ENCODE measurements at regions not wholly inside any gene's neighbourhood (a gene's known extent, or its start where the extent isn't known, plus 50 kb on each side); places are given as distances from the start of the nearest gene placed in this dataset.
A peak's percentile ranks its signal among the peaks of the same experiment; 100 is the strongest.
"Not testable (repeated sequence)": the region's sequence is repeated elsewhere in the genome, so short reads cannot be mapped to it uniquely, and the experiment has no call there.

DNA sequence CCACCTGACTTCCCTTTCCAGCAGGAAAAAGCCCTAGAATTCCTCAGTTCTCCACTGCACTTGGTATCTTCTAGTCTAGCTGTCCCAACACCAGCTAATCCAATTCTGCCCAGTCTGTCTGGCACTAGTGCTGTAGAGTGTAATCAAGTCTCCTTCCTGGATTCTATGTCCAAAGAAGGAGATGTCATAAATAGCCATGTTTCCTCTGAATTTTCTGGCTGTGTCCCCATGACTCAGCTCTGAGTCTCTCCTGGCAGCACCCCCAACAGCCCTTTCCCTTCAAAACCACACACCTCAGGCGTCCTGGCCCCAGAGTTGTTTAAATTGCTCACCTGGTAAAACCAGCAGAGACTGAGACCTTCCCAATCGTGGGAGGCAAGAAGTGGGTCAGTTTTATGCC, 197.2 kb downstream of the GRXCR1 start:
- DNase-seq, result no peak

- no peak for DNase-seq
Observed at GRCh38 chr4:43103048-43103447, 210.5 kb downstream of the GRXCR1 start.

DNA sequence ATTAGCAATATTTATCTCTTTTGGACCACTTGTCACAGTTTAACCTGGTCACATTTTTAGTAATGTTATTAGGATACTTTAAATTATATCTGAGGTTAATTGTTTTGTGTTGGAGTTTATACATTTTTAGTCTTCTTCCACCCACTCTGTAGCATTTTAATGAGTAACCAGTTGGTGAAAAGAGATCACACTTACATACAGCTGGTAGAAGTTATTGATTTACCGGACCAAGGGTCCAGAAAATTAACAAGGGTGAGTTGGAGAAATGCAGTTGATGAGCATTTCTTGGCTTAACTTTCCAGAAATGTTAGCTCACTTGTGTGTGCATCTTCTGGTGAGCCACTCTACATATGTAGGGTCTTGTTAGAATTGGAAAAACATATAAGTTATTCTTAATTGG, 219.6 kb downstream of the GRXCR1 start:
- no peak for DNase-seq

DNA sequence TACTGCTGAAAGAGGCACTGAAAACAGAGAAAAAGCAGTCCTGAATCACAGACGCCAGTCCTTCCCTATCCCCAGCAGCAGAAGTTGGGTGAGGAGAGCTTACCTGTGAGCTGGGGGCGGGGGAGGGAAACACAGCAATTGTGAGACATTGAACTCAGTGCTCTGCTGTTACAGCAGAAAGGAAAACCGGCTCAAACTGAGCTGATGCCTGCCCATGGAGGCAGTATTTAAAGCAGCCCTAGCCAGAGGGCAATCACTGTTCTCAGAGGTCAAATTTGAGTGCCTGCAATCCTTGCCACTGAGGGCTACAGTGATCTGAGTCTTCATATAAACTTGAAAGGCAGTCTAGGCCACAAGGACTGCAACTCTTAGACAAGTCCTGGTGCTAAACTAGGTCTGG, 220.7 kb downstream of the GRXCR1 start:
- DNase-seq, result no peak

- no peak for DNase-seq
Observed at GRCh38 chr4:43126595-43126994, 234.1 kb downstream of the GRXCR1 start.

- no peak for DNase-seq
Observed at GRCh38 chr4:43130228-43131021, 237.9 kb downstream of the GRXCR1 start.

- DNase-seq, result peak; percentile 1
Observed at GRCh38 chr4:43132010-43132582, 239.6 kb downstream of the GRXCR1 start.

- no peak for DNase-seq
Observed at GRCh38 chr4:43133566-43133965, 241.1 kb downstream of the GRXCR1 start.

DNA sequence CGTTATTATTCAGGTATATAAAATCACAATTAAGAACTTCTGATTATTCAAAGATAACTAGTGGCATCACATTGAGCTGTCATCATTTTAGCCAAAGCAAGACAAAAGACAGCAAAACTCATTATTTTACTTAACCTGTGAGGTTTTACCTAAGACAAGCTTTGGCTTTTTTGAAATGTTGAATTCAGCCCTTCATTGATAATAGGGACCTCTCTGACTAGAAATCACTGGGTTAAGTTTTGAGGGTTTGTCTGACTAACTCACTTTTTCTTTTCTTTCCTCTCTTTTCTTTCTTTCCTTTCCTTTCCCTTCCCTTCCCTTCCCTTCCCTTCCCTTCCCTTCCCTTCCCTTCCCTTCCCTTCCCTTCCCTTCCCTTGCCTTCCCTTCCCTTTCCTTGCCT, 244.2 kb downstream of the GRXCR1 start:
- no peak for DNase-seq

DNA sequence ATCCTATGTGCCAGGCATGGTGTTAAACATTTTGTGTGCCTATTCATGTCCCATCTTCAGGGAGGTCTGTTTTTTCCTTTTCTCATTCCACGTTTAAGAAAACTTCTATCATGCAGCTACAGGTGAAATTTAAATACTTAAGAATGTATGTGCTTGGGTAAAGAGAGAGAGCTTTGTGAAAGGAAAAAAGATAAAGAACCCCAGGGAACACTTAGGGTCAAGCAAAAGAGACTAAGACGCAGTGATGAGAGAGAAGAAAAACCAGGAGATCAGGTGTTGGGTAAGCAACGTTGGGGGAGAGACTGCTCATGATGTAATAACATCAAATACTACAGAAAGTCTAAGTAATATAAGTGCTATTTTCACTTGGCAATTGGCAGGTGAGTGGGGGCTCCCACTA, 253.7 kb downstream of the GRXCR1 start:
- no peak for DNase-seq

DNA sequence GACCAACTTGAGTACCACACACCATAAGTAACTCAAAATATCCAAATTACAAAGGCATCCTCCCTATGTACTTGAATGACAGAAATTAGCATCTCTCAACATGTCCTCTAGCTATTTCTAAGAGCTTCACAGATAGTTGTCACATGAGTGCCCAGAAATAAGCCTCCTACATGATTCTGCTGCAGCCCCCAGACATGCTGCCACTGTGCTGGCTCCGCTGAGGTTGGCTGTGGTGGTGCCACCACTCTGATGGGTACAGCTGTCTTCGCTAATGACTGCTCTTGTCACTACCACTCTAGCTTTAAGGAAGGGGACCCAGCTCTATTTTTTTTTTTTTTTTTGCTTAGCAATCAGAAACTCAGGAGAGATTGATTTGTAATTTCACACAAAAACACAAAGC, 256.0 kb downstream of the GRXCR1 start:
- DNase-seq, result no peak

DNA sequence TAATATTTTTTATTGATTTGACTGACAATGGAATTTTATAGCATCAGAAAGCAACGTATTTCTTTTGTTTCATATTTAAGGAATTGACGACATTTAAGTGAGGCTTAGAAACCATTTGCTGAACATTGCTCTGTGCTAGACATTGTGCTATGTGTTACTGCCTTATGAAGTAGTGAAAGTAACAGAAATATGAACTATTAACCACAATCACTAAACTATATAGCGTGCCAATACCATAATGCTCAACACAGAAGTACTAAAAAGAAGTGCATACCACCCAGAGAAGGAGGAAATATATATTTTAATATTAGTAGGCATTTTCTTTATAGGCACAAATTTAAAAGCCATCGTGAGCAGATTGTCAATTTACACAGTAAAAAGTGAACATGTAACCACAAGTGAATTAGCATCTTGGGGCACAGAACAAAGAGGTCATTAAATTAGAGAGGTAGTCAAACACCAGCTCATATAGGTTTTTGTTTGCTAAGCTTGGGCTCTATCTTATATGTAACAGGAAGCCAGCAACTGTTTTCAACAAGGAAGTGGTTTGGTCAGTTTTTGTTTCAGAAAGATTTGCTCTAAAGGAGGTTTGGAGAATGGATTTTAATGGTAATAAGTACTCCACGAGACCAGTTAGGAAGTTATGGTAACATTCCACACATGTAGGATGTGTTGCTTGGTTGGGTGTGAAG, 270.7 kb downstream of the GRXCR1 start:
- no peak for DNase-seq

- no peak for DNase-seq
Observed at GRCh38 chr4:43189741-43190140, 297.2 kb downstream of the GRXCR1 start.

DNA sequence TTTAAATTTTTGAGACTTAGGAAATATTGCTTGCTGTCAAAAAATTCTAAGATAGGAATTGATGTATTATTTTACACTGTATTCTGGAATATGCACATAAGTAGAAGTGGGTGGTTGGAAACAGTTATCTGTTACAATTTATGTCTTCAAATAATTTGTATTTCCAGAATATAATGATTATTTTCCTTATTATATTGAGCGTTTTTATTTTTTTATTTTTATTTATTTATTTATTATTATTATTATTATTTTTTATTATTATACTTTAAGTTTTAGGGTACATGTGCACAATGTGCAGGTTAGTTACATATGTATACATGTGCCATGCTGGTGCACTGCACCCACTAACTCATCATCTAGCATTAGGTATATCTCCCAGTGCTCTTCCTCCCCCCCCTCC, 320.1 kb downstream of the GRXCR1 start:
- not testable (repeated sequence) for DNase-seq

- DNase-seq, result no peak
Observed at GRCh38 chr4:43223820-43224219, 331.3 kb downstream of the GRXCR1 start.

- DNase-seq, result no peak
Observed at GRCh38 chr4:43224559-43224958, 332.0 kb downstream of the GRXCR1 start.

DNA sequence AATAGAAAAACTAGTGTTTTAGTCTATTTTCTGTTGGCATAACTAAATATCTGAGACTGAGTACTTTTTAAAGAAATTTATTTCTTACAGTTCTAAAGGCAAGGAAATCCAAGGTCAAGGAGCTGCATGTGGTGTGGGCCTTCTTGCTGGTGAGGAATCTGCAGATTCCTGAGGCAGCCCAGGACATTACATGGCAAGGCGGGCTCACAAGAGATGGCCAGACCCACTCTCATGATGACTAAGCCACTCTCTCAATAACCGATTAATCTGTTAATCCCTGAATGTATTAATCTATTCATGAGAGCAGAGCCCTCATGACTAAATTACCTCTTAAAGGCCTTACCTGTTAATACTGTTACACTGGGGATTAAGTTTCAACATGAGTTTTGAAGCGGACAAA, 340.8 kb downstream of the GRXCR1 start:
- DNase-seq, result no peak

DNA sequence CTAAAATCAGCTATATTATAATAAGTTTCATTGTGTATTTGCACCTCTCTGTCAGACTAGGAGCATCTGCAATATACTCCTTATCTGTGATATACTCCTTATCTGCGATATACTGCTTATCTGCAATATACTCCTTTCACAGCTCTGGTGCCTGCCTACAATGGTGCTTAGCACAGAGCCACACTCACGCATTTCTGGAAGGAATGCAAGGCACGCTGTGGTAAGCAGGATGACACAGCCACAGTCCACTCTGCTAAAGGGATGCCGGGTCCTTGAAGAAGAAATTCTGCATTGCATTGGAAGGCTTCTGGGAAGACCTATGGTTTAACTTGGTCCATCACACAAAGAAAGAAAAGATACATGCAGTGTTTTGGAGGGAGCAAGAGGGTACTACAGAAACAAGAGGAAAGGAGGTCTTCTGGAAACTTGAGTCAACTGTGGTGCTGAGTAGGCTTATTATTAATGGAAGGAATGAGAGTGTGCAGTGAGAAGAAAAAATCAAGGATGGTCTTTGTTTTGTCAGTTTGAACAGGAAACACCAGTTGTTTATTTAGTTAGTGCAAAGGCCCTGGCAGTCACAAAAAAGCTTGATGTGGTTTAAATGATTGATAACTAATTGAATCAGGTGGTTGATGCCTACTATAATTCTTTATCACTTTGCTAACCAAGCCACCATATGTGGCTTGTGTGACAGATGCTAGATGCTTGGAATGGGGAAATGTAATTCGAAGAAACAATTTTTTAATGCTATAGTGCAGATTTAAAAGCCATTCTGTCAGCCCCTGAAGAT, 342.3 kb downstream of the GRXCR1 start:
- no peak for DNase-seq

DNA sequence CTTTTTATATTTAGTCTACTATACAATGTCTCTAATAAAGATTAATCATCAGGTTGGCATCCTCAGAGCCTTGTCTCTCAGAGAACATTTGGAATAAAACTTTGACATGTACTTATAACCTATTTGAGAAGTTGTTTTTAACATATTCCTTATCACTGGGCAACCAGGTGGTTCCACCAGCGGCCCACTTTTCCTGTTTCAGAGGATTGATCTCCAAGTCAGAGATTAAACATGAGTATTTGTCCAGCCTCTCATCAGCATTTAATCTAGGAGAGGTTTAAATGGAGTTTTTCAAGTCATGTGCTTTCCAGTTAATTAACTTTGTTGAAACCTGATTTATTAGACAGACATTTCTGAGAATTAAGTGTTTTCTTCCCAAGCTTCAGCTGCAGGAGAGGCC, 345.5 kb downstream of the GRXCR1 start:
- DNase-seq, result no peak

- DNase-seq, result no peak
Observed at GRCh38 chr4:43238585-43238984, 346.1 kb downstream of the GRXCR1 start.

GRCh38 chr4:43241104-43241503, 348.6 kb downstream of the GRXCR1 start:
- DNase-seq, result no peak

DNA sequence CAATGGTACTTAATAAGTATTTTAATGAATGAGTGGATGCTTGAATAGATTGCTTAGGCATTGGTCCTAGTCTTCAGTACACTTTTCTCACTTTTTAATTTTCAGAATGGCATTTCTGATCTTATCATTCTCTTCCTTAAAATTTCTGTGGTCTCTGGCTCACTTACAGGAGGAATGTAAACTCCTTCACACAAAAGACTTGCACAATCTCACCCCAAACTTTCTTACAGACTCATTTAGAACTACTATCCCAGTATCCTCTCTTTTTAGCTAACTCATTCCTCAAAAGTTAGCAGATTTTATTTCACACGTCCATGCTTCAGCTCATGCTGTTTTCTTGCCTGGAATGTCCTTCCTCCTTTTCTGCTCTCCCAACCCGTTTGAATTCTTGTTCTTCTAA, 350.1 kb downstream of the GRXCR1 start:
- DNase-seq, result no peak

DNA sequence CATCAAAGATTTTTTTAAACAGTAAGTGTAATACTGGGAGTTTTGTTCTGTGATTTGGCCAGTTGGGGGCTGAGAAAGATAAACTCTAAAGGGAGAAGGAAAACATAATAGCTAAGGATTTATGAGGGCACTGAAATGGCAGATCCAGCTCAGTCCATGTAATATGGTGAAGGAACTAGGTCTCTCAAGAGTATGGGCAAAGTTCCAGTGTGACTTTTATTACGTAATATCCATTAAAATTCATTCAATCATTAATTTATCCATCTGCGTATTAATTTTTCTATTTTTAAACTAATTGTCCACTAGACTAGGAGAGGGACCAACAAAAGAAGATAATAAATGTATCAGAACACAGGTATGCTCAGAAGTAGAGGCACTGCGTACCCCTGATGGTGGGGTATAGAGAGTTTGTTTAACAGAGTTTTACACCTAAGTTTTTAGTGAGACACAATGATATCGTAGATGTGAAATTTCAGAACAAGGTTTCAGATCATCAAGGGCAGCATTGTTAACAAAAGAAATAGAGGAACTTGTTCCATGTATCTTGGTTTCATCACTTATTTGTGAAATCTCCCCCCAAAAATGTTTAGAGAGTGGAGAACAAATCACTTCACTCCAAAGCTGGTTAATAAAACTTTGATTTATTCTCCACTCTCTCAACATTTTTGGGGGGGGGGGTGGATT, 351.1 kb downstream of the GRXCR1 start:
- no peak for DNase-seq

Measured in activated CD4-positive, alpha-beta T cell treated with anti-CD3 and anti-CD28 coated beads for 4 hours (primary cell).